K562 (cell line): ENCODE measurements at regions not wholly inside any gene's neighbourhood (a gene's known extent, or its start where the extent isn't known, plus 50 kb on each side); places are given as distances from the start of the nearest gene placed in this dataset.

Experiments
- ATAC-seq: fragments of 200-7000 bp; cut with Tn5 transposase; 3 replicates; pipeline ENCODE4 v1.9.1; 2020; ENCODE audit warnings: moderate library complexity
- BruUV-seq: library from RNA; stranded (reverse); fragments of 400-500 nt; replicated peaks from 2 replicates; lab custom pipeline; 2021; lab: Mats Ljungman, UMichigan
- CTCF ChIA-PET: fragments of 300-600 bp; formaldehyde crosslinking; extraction: SDS; loops from one replicate; lab custom pipeline; 2021; ENCODE audit warnings: low intra/inter-chr PET ratio; lab: Yijun Ruan, JAX
- POLR2A ChIA-PET: fragments of 300-600, 350-650 bp; sonication (Branson Sonifier 250); formaldehyde crosslinking; extraction: SDS; loops from one replicate; lab custom pipeline; 2021; ENCODE audit warnings: antibody characterized with exemption, inconsistent platforms; lab: Yijun Ruan, JAX
- DNase-seq, 4 experiments: peaks; one replicate each; pipeline versions ENCODE4 v3.0.0 to v3.0.0-alpha.2; 2011 to 2018; ENCODE audit warnings: low spot score in 3 of 4, mixed read lengths in 3 of 4; ENCODE audit errors: extremely low read depth in 1 of 4
- FAIRE-seq: peaks from 2 replicates; lab custom pipeline; 2011; peaks lifted over from hg19 to GRCh38; lab: Jason Lieb, UNC
- H2AFZ ChIP-seq: 2 replicates; pipeline ENCODE4 v1.6.0; 2011; ENCODE audit warnings: low read depth, low read length, control low read depth, inconsistent platforms
- H3K27ac ChIP-seq: fragments of 200-600 bp; 3 replicates; pipeline ENCODE4 v1.8.0; 2011; ENCODE audit warnings: low read depth, mild to moderate bottlenecking, control low read depth, inconsistent platforms, low read length, moderate library complexity, mixed read lengths; ENCODE audit errors: extremely low read depth
- H3K27me3 ChIP-seq, 2 experiments: fragments of 300-600 bp in 1 of 2; 2 replicates in 1 of 2; 3 replicates in 1 of 2; pipeline versions ENCODE4 v1.6.0 to v1.8.0; 2011; ENCODE audit warnings: inconsistent platforms in 2 of 2, low read length in 2 of 2, mild to moderate bottlenecking in 1 of 2, mixed read lengths in 1 of 2, moderate library complexity in 1 of 2; ENCODE audit not compliant: control insufficient read depth in 2 of 2, insufficient read depth in 2 of 2
- H3K36me3 ChIP-seq: fragments of 300-600 bp; 3 replicates; pipeline ENCODE4 v1.8.0; 2011; ENCODE audit warnings: mild to moderate bottlenecking, low read length, inconsistent platforms; ENCODE audit not compliant: control insufficient read depth, insufficient read depth
- H3K4me1 ChIP-seq, 2 experiments: fragments of 200-600 bp in 1 of 2; replicated peaks in 1 of 2; 2 replicates in 1 of 2; 3 replicates in 1 of 2; pipeline versions ENCODE4 v1.5.1 to v1.8.0; 2011; ENCODE audit warnings: inconsistent platforms in 2 of 2, low read length in 2 of 2, mild to moderate bottlenecking in 1 of 2, mixed read lengths in 1 of 2, moderate library complexity in 1 of 2; ENCODE audit not compliant: control insufficient read depth in 2 of 2, insufficient read depth in 2 of 2
- H3K4me2 ChIP-seq: 2 replicates; pipeline ENCODE4 v1.6.1; 2011; ENCODE audit warnings: low read length, control low read depth, inconsistent platforms, mixed read lengths; ENCODE audit not compliant: insufficient read depth
- H3K4me3 ChIP-seq: fragments of 200-600 bp; sonication (generic), shearing (Covaris generic); 2 replicates; pipeline ENCODE4 v1.5.1; 2016; ENCODE audit warnings: control low read depth, inconsistent platforms
- H3K79me2 ChIP-seq: fragments of 200-600 bp; 3 replicates; pipeline ENCODE4 v1.8.0; 2011; ENCODE audit warnings: low read length, inconsistent platforms; ENCODE audit not compliant: control insufficient read depth, insufficient read depth
- H3K9ac ChIP-seq, 2 experiments: 2 replicates each; pipeline versions ENCODE4 v1.6.0 to v1.6.1; 2011; ENCODE audit warnings: low read depth in 2 of 2, low read length in 2 of 2, control low read depth in 1 of 2, inconsistent platforms in 1 of 2, mild to moderate bottlenecking in 1 of 2, mixed read lengths in 1 of 2; ENCODE audit not compliant: insufficient read depth in 1 of 2
- H3K9me1 ChIP-seq: one replicate; pipeline ENCODE4 v1.6.0; 2011; ENCODE audit warnings: inconsistent platforms, mild to moderate bottlenecking, low read length, moderate library complexity; ENCODE audit not compliant: control insufficient read depth, insufficient read depth
- H3K9me3 ChIP-seq: replicated peaks from 2 replicates; pipeline ENCODE4 v1.5.1; 2011; ENCODE audit warnings: low read depth, low read length, inconsistent platforms; ENCODE audit not compliant: control insufficient read depth, insufficient read depth
- H4K20me1 ChIP-seq: replicated peaks from 2 replicates; pipeline ENCODE4 v1.6.1; 2011; ENCODE audit warnings: low read length, inconsistent platforms, mixed read lengths; ENCODE audit not compliant: control insufficient read depth, insufficient read depth
- ATF3 ChIP-seq, 2 experiments: fragments of 450-650 bp in 1 of 2; sonication (generic) in 1 of 2; formaldehyde crosslinking in 1 of 2; IDR thresholded peaks in 1 of 2; conservative IDR thresholded peaks in 1 of 2; 2 replicates each; pipeline versions ENCODE4 v1.6.1 to v1.8.1; 2016 to 2023; ENCODE audit warnings: mild to moderate bottlenecking in 2 of 2, moderate library complexity in 2 of 2, inconsistent platforms in 1 of 2, missing genetic modification reagents in 1 of 2
- BRF1 ChIP-seq: IDR thresholded peaks from 3 replicates; pipeline ENCODE4 v1.6.1; 2011; ENCODE audit warnings: borderline replicate concordance, mild to moderate bottlenecking; ENCODE audit not compliant: insufficient read length; ENCODE audit errors: extremely low read depth
- CEBPB ChIP-seq: fragments of 450-650 bp; IDR thresholded peaks from 2 replicates; pipeline ENCODE4 v1.6.1; 2016; ENCODE audit warnings: missing genetic modification characterization, missing compliant biosample characterization
- FOSL1 ChIP-seq: fragments of 200-800 bp; sonication (Bioruptor generic); conservative IDR thresholded peaks from 2 replicates; pipeline ENCODE4 v1.6.1; 2016; ENCODE audit warnings: missing genetic modification characterization, missing compliant biosample characterization
- HBP1 ChIP-seq: fragments of 450-650 bp; formaldehyde crosslinking; IDR thresholded peaks from 2 replicates; pipeline ENCODE4 v1.4.0; 2022; ENCODE audit warnings: missing genetic modification characterization
- HOMEZ ChIP-seq: fragments of 250-450 bp; sonication (Bioruptor Pico); IDR thresholded peaks from 2 replicates; pipeline ENCODE4 v1.4.0; 2020; ENCODE audit warnings: mild to moderate bottlenecking, moderate library complexity
- JUN ChIP-seq, 2 experiments: sonication (generic) in 1 of 2; formaldehyde crosslinking in 1 of 2; IDR thresholded peaks; 2 replicates each; pipeline versions ENCODE4 v1.6.1 to v1.8.0; 2012 to 2022; ENCODE audit warnings: borderline replicate concordance in 2 of 2, mild to moderate bottlenecking in 2 of 2, improper control_type of control experiment in 1 of 2, low read depth in 1 of 2, low read length in 1 of 2, missing genetic modification reagents in 1 of 2
- JUND ChIP-seq, 2 experiments: IDR thresholded peaks; 2 replicates in 1 of 2; 3 replicates in 1 of 2; pipeline ENCODE4 v1.6.1; 2011; ENCODE audit warnings: borderline replicate concordance in 2 of 2, low read depth in 2 of 2, low read length in 2 of 2, improper control_type of control experiment in 1 of 2, missing biosample characterization in 1 of 2, missing genetic modification characterization in 1 of 2, missing genetic modification reagents in 1 of 2
- MCM2 ChIP-seq: fragments of 450-650 bp; IDR thresholded peaks from 2 replicates; pipeline ENCODE4 v1.6.1; 2017; ENCODE audit warnings: low read depth, mild to moderate bottlenecking
- MCM5 ChIP-seq: fragments of 450-650 bp; IDR thresholded peaks from 2 replicates; pipeline ENCODE4 v1.6.1; 2016; ENCODE audit warnings: low read depth
- NFIC ChIP-seq: fragments of 450-650 bp; IDR thresholded peaks from 2 replicates; pipeline ENCODE4 v1.6.1; 2017; ENCODE audit warnings: mild to moderate bottlenecking, inconsistent platforms
- RBM39 ChIP-seq: fragments of 200-400 bp; formaldehyde crosslinking; optimal IDR thresholded peaks from 2 replicates; pipeline ENCODE3; 2018; ENCODE audit warnings: low read depth, low read length
- TFAP4 ChIP-seq: sonication (generic); formaldehyde crosslinking; IDR thresholded peaks from 2 replicates; pipeline ENCODE4 v1.8.0; 2022; ENCODE audit warnings: missing genetic modification reagents, mild to moderate bottlenecking, moderate library complexity, borderline replicate concordance
- ZNF431 ChIP-seq: sonication (generic); formaldehyde crosslinking; IDR thresholded peaks from 2 replicates; pipeline ENCODE4 v1.8.0; 2022; ENCODE audit warnings: mild to moderate bottlenecking, missing genetic modification reagents
- WGBS: fragments of 100-300 bp; shearing (Covaris generic); methylation state at CpG from one replicate; pipeline ENCODE4 v1.1.6; 2016; ENCODE audit warnings: low coverage, mixed read lengths; ENCODE audit not compliant: insufficient coverage; ENCODE audit errors: missing lambda C conversion rate; 5-methylcytosine and 5-hydroxymethylcytosine counted together
- in situ Hi-C: fragments of 300-500 bp; cut with MboI; formaldehyde crosslinking; loops from 4 replicates; pipeline ENCODE4 v1.15.0; 2018; ENCODE audit warnings: inconsistent platforms, mixed read lengths
- intact Hi-C: fragments of 100-400 bp; cut with micrococcal nuclease; formaldehyde crosslinking; loops from 2 replicates; pipeline ENCODE4 v1.14.2; 2022

- intact Hi-C loops, result no loop called here
- H3K79me2 ChIP-seq, result no peaks in the 10 kb centered on the region
- no peak for FAIRE-seq
- no peaks in the 10 kb centered on the region for H3K27me3 ChIP-seq
- no peaks in the 10 kb centered on the region for H4K20me1 ChIP-seq
- BruUV-seq, result no TSS peak
- no peak overlapping the region; the same call in 2 of the 3 replicates for H3K27ac ChIP-seq
- peak overlapping the region in 1 of 2 experiments; percentile 18; a peak in 1 of 4 replicates for H3K9ac ChIP-seq
- H3K4me1 ChIP-seq, result peaks cover 38 to 63% of the 10 kb centered on the region in 2 experiments
- no peak overlapping the region; the same call in 1 of the 2 replicates for H2AFZ ChIP-seq
- no peaks in the 10 kb centered on the region for H3K36me3 ChIP-seq
- 0 out of 2 replicates have a peak, but pooled peaks cover 3% of the 10 kb centered on the region for H3K9me3 ChIP-seq
- 49% methylated on average over 5 of the region's 8 CpGs for WGBS
- no peak overlapping the region for H3K4me3 ChIP-seq
- POLR2A ChIA-PET, result interaction anchor here (0.6 to 1.4 kb wide), 2 partner anchors 14 to 44 kb away, joined by 3 read pairs; no protein-coding TSS in a partner anchor
- peak; percentile 56; the same call in 1 of the 2 replicates for TF ChIP-seq CEBPB (tag)
- no peak for TF ChIP-seq ZNF431
- no peak for TF ChIP-seq RBM39
- peak; percentile 59 for TF ChIP-seq ATF3 (IDR thresholded peaks at IDR 0.05)
- TF ChIP-seq ATF3 (CRISPR knock-in tag; conservative IDR thresholded peaks at IDR 0.05), result no peak
- TF ChIP-seq HOMEZ, result no peak
- no peak for TF ChIP-seq MCM2
- peak; percentile 90 for TF ChIP-seq FOSL1 (tag)
- no peak for TF ChIP-seq BRF1
- no peak for TF ChIP-seq MCM5
- TF ChIP-seq TFAP4 (CRISPR knock-in tag), result peak; percentile 88
- TF ChIP-seq JUN (IDR thresholded peaks at IDR 0.05; ENCODE audit: borderline replicate concordance, low read depth, low read length), result peak; percentile 45; the same call in 1 of the 2 replicates
- TF ChIP-seq JUN (CRISPR knock-in tag; IDR thresholded peaks at IDR 0.05; ENCODE audit: borderline replicate concordance), result no peak
- TF ChIP-seq JUND (IDR thresholded peaks at IDR 0.05; ENCODE audit: borderline replicate concordance, low read depth, low read length), result peak; percentile 71
- TF ChIP-seq JUND (tag; IDR thresholded peaks at IDR 0.05; ENCODE audit: borderline replicate concordance, low read depth, low read length), result no peak
- TF ChIP-seq NFIC, result no peak
- no peak for TF ChIP-seq HBP1 (CRISPR knock-in tag)
- DNase-seq, result no peak
- no peak for ATAC-seq
- H3K4me2 ChIP-seq, result no peak overlapping the region
- CTCF ChIA-PET, result no interaction called here
- no peaks in the 10 kb centered on the region for H3K9me1 ChIP-seq
- in situ Hi-C loops, result no loop called here
These were observed 52.4 kb upstream of the RNF24 start for GRCh38 chr20:4067600-4068261.
